ENCODE measurements at regions not wholly inside any gene's neighbourhood (a gene's known extent, or its start where the extent isn't known, plus 50 kb on each side); places are given as distances from the start of the nearest gene placed in this dataset.
A peak's percentile ranks its signal among the peaks of the same experiment; 100 is the strongest.

DNA sequence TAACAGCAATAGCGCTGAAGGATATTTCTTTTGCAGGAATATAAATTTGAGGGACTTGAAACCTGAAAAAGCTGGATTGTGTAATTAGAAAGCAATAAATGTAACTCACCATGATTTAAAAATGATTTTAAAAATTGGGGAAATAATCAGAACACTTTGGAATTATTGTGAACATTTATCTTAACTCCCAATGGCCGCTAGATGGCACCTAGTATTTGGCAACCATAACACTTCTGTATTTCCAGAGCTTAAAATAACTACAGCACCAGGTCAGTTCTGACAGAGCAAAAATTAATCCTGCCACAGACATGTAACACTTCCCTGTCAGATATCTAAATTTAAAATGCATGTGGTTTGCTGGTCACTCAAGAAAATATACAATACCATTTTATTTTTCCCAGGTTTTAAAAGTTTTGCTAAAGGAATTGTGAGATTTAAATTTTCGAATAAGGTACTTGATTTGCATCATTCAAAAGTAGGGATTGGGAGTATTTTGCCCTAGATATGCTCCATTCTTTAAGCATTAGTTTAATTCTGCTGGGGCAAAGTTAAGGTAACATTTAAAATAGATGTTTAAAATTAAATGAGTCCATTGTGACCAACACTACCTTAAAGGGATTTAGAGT is 144.5 kb downstream of the PPP1R3A start:
- POLR2A ChIA-PET (ENCODE audit: low non-redundant PET), result no interaction called here
- TF ChIP-seq, protein P1, sequence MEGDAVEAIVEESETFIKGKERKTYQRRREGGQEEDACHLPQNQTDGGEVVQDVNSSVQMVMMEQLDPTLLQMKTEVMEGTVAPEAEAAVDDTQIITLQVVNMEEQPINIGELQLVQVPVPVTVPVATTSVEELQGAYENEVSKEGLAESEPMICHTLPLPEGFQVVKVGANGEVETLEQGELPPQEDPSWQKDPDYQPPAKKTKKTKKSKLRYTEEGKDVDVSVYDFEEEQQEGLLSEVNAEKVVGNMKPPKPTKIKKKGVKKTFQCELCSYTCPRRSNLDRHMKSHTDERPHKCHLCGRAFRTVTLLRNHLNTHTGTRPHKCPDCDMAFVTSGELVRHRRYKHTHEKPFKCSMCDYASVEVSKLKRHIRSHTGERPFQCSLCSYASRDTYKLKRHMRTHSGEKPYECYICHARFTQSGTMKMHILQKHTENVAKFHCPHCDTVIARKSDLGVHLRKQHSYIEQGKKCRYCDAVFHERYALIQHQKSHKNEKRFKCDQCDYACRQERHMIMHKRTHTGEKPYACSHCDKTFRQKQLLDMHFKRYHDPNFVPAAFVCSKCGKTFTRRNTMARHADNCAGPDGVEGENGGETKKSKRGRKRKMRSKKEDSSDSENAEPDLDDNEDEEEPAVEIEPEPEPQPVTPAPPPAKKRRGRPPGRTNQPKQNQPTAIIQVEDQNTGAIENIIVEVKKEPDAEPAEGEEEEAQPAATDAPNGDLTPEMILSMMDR (conservative IDR thresholded peaks at IDR 0.05; ENCODE audit: low read depth), result peak; percentile 88
- DNase-seq (ENCODE audit: low spot score), result peak; percentile 20
- CTCF ChIA-PET, result interaction anchor here (0.7 to 1.1 kb wide), 3 partner anchors 38 to 90 kb away, joined by 3 to 4 read pairs (median 3); no protein-coding TSS in a partner anchor
- no peak overlapping the region for H3K27ac ChIP-seq

DNA sequence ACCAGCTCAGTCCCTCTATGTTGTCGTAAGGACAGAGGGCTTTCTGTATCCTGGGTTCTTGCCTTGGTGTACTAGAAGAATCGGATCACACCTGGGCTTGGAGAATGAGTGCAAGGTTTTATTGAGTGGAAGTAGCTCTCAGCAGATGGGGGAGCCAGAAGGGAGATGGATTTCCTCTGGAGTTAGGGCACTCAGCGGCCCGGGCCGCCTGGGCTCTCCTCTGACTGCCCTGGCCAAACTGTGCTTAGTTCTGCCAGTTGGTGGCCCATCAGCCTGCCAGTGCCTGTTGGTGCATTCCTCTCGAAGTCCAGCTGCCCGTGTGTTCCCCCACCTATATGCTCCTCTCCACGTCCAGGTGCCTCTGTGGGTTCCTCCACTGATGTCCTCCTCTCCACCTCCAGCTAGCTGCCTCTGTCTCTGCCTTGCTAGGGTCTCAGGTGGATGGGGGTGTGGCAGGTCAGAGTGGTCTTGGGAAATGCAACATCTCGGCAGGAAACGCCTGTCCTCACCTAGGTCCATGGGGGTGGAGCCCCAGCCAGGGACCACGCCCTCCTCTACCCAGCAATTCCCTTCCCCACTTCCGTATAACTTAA is 148.6 kb downstream of the PPP1R3A start:
- CTCF ChIA-PET, result no interaction called here
- TF ChIP-seq, protein P1 (conservative IDR thresholded peaks at IDR 0.05; ENCODE audit: low read depth), result no peak
- POLR2A ChIA-PET (ENCODE audit: low non-redundant PET), result no interaction called here
- H3K27ac ChIP-seq, result no peak overlapping the region
- no peak for DNase-seq (ENCODE audit: low spot score)

DNA sequence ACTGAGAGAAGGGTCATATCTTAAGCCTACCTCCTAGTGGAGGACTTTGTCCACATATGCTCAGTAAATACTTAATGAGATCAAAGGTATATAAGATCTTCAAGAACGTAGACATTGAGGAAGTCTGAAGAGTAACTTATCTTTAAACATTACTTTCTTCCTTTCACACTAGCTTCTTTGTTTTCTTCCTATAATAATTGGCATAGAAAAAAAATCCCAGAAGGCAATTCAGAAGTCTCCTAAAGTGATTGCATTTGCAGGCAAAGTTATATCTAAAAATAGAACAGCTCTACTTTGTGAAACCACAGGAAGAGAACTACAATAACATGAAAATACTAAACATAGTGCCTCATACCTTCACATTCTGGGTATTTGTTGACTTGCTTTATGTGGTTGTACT is 150.4 kb downstream of the PPP1R3A start:
- TF ChIP-seq, protein P1 (conservative IDR thresholded peaks at IDR 0.05; ENCODE audit: low read depth), result no peak
- CTCF ChIA-PET, result no interaction called here
- no peak overlapping the region for H3K27ac ChIP-seq
- POLR2A ChIA-PET (ENCODE audit: low non-redundant PET), result no interaction called here
- no peak for DNase-seq (ENCODE audit: low spot score)

DNA sequence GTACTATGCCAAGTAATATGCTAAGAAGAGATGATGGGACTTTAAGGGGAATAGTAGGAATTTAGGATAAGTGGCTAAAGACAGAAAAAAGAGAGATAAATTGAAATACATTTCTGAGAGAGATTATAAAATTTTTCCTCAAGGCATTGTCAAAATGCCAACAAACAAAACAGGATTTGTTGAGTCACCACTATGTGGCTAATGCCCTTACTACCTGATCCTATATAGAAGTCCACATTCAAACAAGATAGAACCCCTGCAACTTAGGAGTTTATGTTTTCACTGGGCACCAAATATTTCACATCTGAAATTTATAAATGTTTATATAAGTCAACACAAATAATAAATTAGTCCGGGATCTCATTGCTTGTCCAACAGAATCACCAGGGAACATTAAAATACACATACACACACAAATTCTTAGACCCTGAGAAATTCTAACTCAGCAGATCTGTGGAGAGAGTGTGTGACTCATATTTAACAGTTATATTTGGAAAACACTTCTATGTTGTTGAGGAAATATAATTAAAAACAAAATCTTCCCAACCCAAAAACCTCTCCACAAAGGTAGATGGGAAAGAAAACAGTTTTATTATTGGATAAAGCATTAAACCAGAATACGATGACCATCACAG is 154.3 kb downstream of the PPP1R3A start:
- ChIA-PET POLR2A (ENCODE audit: low non-redundant PET) (no interaction called here), CTCF (no interaction called here)
- TF ChIP-seq, protein P1 (conservative IDR thresholded peaks at IDR 0.05; ENCODE audit: low read depth), result no peak
- DNase-seq (ENCODE audit: low spot score), result no peak
- no peak overlapping the region for H3K27ac ChIP-seq

DNA sequence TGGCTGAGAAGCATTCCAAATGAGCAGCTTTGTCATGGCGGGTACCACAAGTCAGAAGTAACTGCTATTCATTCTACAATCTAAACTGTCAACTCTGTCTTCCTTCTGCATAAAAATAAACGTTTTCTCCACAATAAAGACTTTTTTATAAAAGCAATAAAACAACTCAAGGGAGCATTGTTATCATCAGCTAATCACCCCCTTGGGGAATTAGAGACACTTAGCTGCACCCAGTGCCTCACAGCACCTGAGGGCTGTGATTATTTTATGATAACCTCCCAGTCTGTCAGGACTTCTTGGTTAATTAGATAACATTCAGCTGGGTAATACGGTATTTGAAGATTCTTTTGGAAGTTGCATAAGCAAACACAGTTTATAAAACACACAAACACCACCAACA is 155.6 kb downstream of the PPP1R3A start:
- no peak for DNase-seq (ENCODE audit: low spot score)
- H3K27ac ChIP-seq, result no peak overlapping the region
- TF ChIP-seq, protein P1 (conservative IDR thresholded peaks at IDR 0.05; ENCODE audit: low read depth), result no peak
- ChIA-PET POLR2A (ENCODE audit: low non-redundant PET) (no interaction called here), CTCF (no interaction called here)

DNA sequence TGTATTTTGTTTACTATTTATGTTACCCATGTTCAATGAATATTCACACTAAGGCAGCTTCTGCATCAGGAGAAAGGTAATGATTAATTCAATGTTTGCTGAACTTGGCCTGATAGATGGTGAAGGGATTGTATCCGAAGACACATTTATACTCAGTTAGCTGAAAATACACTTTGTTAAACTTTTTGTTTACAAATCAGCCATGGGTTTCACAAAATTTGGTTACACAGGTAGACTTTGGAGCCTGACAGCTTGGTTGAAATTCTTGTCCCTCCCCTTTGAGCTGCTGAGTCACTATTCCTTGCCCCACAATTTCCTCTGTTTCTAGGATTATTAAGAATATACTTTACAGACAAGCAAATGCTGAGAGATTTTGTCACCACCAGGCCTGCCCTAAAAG is 162.6 kb downstream of the PPP1R3A start:
- TF ChIP-seq, protein P1 (conservative IDR thresholded peaks at IDR 0.05; ENCODE audit: low read depth), result no peak
- DNase-seq (ENCODE audit: low spot score), result no peak
- ChIA-PET POLR2A (ENCODE audit: low non-redundant PET) (no interaction called here), CTCF (no interaction called here)
- H3K27ac ChIP-seq, result no peak overlapping the region

Data from RWPE1 (cell line).